GM12891 (cell line): ENCODE measurements at regions not wholly inside any gene's neighbourhood (a gene's known extent, or its start where the extent isn't known, plus 50 kb on each side); places are given as distances from the start of the nearest gene placed in this dataset.

Experiments
- PAX5 ChIP-seq: IDR thresholded peaks from 2 replicates; pipeline ENCODE4 v1.6.1; 2011; ENCODE audit warnings: low read length, moderate library complexity, mild to moderate bottlenecking; ENCODE audit not compliant: insufficient read depth, severe bottlenecking
- POLR2A ChIP-seq: IDR thresholded peaks from 2 replicates; pipeline ENCODE4 v1.6.1; 2011; ENCODE audit warnings: low read depth, low read length, control low read depth
- POLR2AphosphoS5 ChIP-seq: IDR thresholded peaks from 2 replicates; pipeline ENCODE4 v1.6.1; 2011; ENCODE audit warnings: low read depth, low read length, control low read depth
- POU2F2 ChIP-seq: IDR thresholded peaks from 2 replicates; pipeline ENCODE4 v1.6.1; 2011; ENCODE audit warnings: low read depth, mild to moderate bottlenecking, control low read depth, low read length, moderate library complexity
- TAF1 ChIP-seq: IDR thresholded peaks from 2 replicates; pipeline ENCODE4 v1.6.1; 2011; ENCODE audit warnings: low read depth, low read length, control low read depth

DNA sequence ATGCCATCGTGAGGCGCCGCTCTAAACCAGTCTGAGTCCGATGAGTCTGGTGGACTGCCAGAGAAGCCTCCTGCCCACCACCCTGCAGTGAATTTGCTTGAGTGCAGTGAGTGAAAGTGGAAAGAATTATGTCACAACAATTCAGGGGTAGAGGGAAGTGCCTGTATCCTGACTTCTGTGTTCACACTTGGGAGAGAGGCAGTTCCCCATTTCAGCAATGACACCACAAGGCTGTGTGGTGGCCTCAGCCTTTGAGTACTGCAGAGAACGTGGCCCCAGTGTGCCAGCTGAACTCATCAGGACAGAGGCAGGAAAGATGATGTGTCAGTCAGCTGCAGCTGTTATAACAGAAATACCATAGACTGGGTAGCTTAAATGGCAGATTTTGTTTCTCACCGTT is 155.6 kb downstream of the COG6 start:
- TF ChIP-seq TAF1: no peak
- TF ChIP-seq POLR2A: no peak
- TF ChIP-seq POLR2AphosphoS5: no peak
- no peak for TF ChIP-seq POU2F2
- no peak for TF ChIP-seq PAX5
